Endodermal cell (in vitro differentiated cells): ENCODE measurements at regions not wholly inside any gene's neighbourhood (a gene's known extent, or its start where the extent isn't known, plus 50 kb on each side); places are given as distances from the start of the nearest gene placed in this dataset.

Experiments used
- DNase-seq: peaks from one replicate; pipeline ENCODE4 v3.0.0-alpha.2; 2017
- H3K27ac ChIP-seq: 2 replicates; pipeline ENCODE4 v1.5.1; 2013; ENCODE audit warnings: mild to moderate bottlenecking, low read depth, low read length, moderate library complexity
- H3K27me3 ChIP-seq: 2 replicates; pipeline ENCODE4 v1.6.1; 2013; ENCODE audit warnings: mild to moderate bottlenecking, low read length, moderate library complexity; ENCODE audit not compliant: insufficient read depth, control insufficient read depth, poor library complexity, severe bottlenecking
- H3K36me3 ChIP-seq: 2 replicates; pipeline ENCODE4 v1.7.0; 2013; ENCODE audit warnings: mild to moderate bottlenecking, low read length, moderate library complexity; ENCODE audit not compliant: control insufficient read depth, insufficient read depth
- H3K4me1 ChIP-seq: one replicate; pipeline ENCODE4 v1.7.0; 2013; ENCODE audit warnings: low read length; ENCODE audit not compliant: control insufficient read depth, insufficient read depth
- H3K4me3 ChIP-seq: 2 replicates; pipeline ENCODE4 v1.5.1; 2013; ENCODE audit warnings: mild to moderate bottlenecking, low read length, moderate library complexity
- H3K9ac ChIP-seq: 2 replicates; pipeline ENCODE4 v1.6.1; 2013; ENCODE audit warnings: mild to moderate bottlenecking, low read length, moderate library complexity; ENCODE audit not compliant: poor library complexity, severe bottlenecking; ENCODE audit errors: extremely low read depth
- H3K9me3 ChIP-seq: 2 replicates; pipeline ENCODE4 v1.6.1; 2013; ENCODE audit warnings: mild to moderate bottlenecking, low read length, moderate library complexity; ENCODE audit not compliant: control insufficient read depth
- H3K27ac Mint-ChIP-seq: 2 replicates; pipeline ENCODE4 v1.8.0; 2020; ENCODE audit warnings: mixed read lengths
- H3K27me3 Mint-ChIP-seq: 2 replicates; pipeline ENCODE4 v1.8.0; 2021; ENCODE audit warnings: mild to moderate bottlenecking, mixed read lengths; ENCODE audit not compliant: insufficient read depth
- H3K36me3 Mint-ChIP-seq: 2 replicates; pipeline ENCODE4 v1.8.0; 2020; ENCODE audit warnings: low read depth, mixed read lengths
- H3K4me1 Mint-ChIP-seq: 2 replicates; pipeline ENCODE4 v1.8.0; 2020; ENCODE audit warnings: mixed read lengths
- H3K4me3 Mint-ChIP-seq: 2 replicates; pipeline ENCODE4 v1.8.0; 2020; ENCODE audit warnings: mild to moderate bottlenecking, moderate library complexity, mixed read lengths
- H3K9me3 Mint-ChIP-seq: 2 replicates; pipeline ENCODE4 v1.8.0; 2020; ENCODE audit warnings: mild to moderate bottlenecking, mixed read lengths
- CTCF ChIP-seq: fragments of 200-600 bp; sonication (generic); conservative IDR thresholded peaks from 2 replicates; pipeline ENCODE4 v1.5.0; 2021; ENCODE audit warnings: antibody characterized with exemption, mild to moderate bottlenecking
- WGBS, 2 experiments: methylation state at CpG; one replicate each; pipeline versions ENCODE4 v1.1.5 to v1.1.7; 2013; ENCODE audit warnings: missing lambda C conversion rate in 2 of 2, mixed read lengths in 1 of 2; ENCODE audit not compliant: insufficient coverage in 1 of 2, insufficient read length in 1 of 2; 5-methylcytosine and 5-hydroxymethylcytosine counted together

GRCh38 chr13:74206061-74206561 is 71.9 kb upstream of the KLF12 start:
- Mint-ChIP-seq H3K27ac (no peak overlapping the region), H3K9me3 (no peaks in the 10 kb centered on the region), H3K27me3 (peaks cover 12% of the 10 kb centered on the region), H3K36me3 (no peaks in the 10 kb centered on the region), H3K4me1 (no peaks in the 10 kb centered on the region), H3K4me3 (no peak overlapping the region)
- no peak for TF ChIP-seq CTCF
- Histone ChIP-seq H3K4me1 (no peaks in the 10 kb centered on the region), H3K36me3 (no peaks in the 10 kb centered on the region), H3K9me3 (no peaks in the 10 kb centered on the region), H3K27ac (no peak overlapping the region), H3K27me3 (peaks cover 10% of the 10 kb centered on the region), H3K9ac (no peak overlapping the region), H3K4me3 (no peak overlapping the region)
- DNase-seq: no peak
- 71 to 88% methylated on average over 1 of the region's 2 CpGs for WGBS, 2 experiments

- no peak overlapping the region for H3K27ac Mint-ChIP-seq
- Histone ChIP-seq H3K4me1 (no peaks in the 10 kb centered on the region), H3K9ac (no peak overlapping the region), H3K4me3 (no peak overlapping the region), H3K36me3 (no peaks in the 10 kb centered on the region), H3K9me3 (no peaks in the 10 kb centered on the region), H3K27me3 (peaks cover 10% of the 10 kb centered on the region), H3K27ac (no peak overlapping the region)
- H3K36me3 Mint-ChIP-seq: no peaks in the 10 kb centered on the region
- H3K9me3 Mint-ChIP-seq: no peaks in the 10 kb centered on the region
- no peak for TF ChIP-seq CTCF
- H3K27me3 Mint-ChIP-seq: peaks cover 12% of the 10 kb centered on the region
- no peak for DNase-seq
- WGBS, 2 experiments: 92 to 100% methylated on average over 1 to 2 of the region's 2 CpGs
- no peaks in the 10 kb centered on the region for H3K4me1 Mint-ChIP-seq
- no peak overlapping the region for H3K4me3 Mint-ChIP-seq
Observed at GRCh38 chr13:74205313-74205690, 71.1 kb upstream of the KLF12 start.

- H3K9me3 Mint-ChIP-seq: no peaks in the 10 kb centered on the region
- 91 to 100% methylated on average over 3 to 6 of the region's 6 CpGs for WGBS, 2 experiments
- no peak overlapping the region for H3K4me3 ChIP-seq
- no peaks in the 10 kb centered on the region for H3K4me1 Mint-ChIP-seq
- H3K27ac Mint-ChIP-seq: no peak overlapping the region
- DNase-seq: no peak
- H3K9ac ChIP-seq: no peak overlapping the region
- H3K36me3 Mint-ChIP-seq: no peaks in the 10 kb centered on the region
- no peaks in the 10 kb centered on the region for H3K9me3 ChIP-seq
- peaks cover 12% of the 10 kb centered on the region for H3K27me3 Mint-ChIP-seq
- H3K4me3 Mint-ChIP-seq: no peak overlapping the region
- TF ChIP-seq CTCF: no peak
- H3K27me3 ChIP-seq: peaks cover 10% of the 10 kb centered on the region
- H3K27ac ChIP-seq: no peak overlapping the region
- H3K4me1 ChIP-seq: no peaks in the 10 kb centered on the region
- no peaks in the 10 kb centered on the region for H3K36me3 ChIP-seq
Observed at GRCh38 chr13:74204602-74205312, 70.6 kb upstream of the KLF12 start.
